A172 (cell line): ENCODE measurements at regions not wholly inside any gene's neighbourhood (a gene's known extent, or its start where the extent isn't known, plus 50 kb on each side); places are given as distances from the start of the nearest gene placed in this dataset.
"Not testable (repeated sequence)": the region's sequence is repeated elsewhere in the genome, so short reads cannot be mapped to it uniquely, and the experiment has no call there.

Experiments
- DNase-seq: peaks from one replicate; pipeline ENCODE4 v3.0.0-alpha.2; 2015; ENCODE audit warnings: low spot score

GRCh38 chr11:37323843-37324242, 725.8 kb upstream of the RAG2 start:
- no peak for DNase-seq

DNA sequence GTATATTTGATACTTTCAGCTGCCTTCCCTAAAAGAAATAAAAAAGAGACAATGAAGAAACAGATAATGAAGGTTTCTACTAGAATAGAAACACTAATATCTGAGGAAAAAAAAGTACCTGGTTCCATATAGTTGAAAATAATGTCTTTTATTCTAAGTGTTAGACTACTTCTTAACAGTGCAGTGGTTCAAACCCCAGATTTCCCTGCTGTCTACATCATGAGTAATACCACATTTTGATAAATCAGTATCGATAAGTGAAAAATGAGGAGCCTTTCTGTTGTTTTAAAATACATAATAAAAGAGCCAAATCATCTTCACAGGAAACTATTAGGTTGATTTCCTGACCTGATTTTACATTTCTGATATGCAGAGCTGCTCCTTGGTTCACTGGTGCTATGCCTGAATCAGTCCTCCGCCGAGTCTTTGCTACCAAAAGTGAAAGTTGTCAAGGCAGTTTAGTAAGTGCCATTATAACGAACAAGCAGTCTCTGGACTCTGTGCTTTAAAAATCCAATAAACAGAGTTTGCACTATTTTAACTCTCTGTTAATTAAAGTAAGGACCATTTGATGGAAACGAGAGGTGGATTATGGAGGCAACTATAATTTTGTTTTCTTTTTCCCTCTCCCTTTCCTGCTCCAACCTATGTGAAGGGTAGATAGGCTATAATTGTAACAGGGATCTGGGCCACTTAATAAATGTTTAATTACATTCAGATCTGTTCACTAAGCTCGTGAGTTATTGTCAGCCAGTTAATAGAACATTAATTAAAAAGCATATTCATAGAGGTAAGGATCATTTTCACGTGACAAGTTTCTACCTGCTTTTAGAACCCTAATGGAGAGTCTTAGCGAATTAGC, 724.5 kb upstream of the RAG2 start:
- no peak for DNase-seq

DNA sequence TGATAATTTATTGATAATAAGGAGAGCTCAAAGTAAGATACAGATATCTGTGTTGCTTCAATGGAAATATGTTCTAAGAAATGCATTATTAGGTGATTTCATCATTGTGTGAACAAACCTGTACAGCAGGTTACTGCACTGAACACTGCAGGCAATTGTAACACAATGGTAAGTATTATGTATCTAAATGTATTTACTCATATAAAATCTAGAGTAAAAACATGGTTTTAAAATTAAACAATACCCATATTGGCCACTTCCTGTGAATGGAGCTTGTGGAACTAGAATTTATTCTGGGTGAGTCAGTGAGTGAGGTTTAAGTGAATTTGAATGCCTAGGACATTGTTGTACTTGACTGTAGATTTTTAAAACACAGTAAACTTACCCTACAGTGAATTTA, 722.9 kb upstream of the RAG2 start:
- no peak for DNase-seq

- DNase-seq, result no peak
Measured at GRCh38 chr11:37317803-37318202, 719.8 kb upstream of the RAG2 start.

DNA sequence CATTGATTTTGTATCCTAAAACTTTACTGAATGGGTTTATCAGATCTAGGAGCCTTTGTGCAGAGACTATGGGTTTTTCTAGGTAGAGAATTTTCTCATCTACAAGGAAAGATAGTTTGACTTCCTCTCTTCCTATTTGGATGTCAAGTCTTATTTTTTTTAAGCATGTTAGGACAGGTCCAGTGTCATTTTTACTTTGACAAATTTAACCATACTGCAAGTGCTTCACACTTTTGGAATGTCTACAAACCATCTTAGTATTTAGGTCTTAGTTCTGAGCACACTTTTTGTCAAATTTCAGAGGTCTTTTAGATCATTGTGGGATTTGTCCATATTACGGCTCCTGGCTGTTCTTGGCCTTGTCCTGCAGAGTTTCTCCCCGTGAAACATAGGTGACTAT, 715.2 kb upstream of the RAG2 start:
- no peak for DNase-seq

DNA sequence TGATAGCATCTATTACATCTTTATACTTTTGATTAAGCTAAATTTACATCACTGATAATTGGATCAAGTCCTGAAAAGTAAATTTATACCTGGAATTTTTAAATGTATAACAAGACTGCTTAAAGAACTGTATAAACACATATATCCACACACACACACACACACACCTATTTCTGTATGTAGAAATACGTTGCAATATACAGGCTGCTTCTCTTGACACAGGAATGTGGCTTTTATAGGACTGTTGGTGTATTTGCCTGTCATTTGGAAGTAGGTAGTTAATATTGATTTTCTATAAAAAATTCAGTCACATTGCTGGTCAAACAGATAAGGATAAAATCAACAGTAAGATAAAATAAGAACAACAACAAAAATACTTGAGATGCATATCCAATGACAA, 708.5 kb upstream of the RAG2 start:
- DNase-seq, result no peak

GRCh38 chr11:37301405-37301804, 703.4 kb upstream of the RAG2 start:
- not testable (repeated sequence) for DNase-seq

GRCh38 chr11:37298173-37298572, 700.1 kb upstream of the RAG2 start:
- DNase-seq, result no peak

- DNase-seq, result no peak
Measured at GRCh38 chr11:37286890-37287289, 688.9 kb upstream of the RAG2 start.

GRCh38 chr11:37282367-37282766, 684.3 kb upstream of the RAG2 start:
- DNase-seq, result no peak

DNA sequence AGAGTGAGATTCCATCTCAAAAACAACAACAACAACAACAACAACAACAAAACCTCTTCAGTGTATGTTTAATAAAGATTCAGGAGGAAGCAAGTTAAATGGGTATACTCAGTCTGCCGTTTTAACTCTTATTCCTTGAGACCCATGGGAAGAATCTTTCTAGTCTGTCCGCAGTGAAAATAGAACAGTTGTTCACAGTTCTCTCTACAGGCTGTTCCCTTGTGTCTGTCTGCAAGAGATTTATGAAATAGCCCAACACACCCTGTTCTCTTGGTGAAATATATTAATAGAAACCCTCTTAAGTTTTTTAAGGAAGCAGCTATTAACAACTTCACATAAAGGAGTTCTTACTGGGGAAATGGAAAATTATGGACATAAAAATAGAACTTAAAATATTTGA, 682.2 kb upstream of the RAG2 start:
- DNase-seq, result no peak

- no peak for DNase-seq
Measured at GRCh38 chr11:37277896-37278465, 679.9 kb upstream of the RAG2 start.

GRCh38 chr11:37264783-37265182, 666.7 kb upstream of the RAG2 start:
- DNase-seq, result no peak

DNA sequence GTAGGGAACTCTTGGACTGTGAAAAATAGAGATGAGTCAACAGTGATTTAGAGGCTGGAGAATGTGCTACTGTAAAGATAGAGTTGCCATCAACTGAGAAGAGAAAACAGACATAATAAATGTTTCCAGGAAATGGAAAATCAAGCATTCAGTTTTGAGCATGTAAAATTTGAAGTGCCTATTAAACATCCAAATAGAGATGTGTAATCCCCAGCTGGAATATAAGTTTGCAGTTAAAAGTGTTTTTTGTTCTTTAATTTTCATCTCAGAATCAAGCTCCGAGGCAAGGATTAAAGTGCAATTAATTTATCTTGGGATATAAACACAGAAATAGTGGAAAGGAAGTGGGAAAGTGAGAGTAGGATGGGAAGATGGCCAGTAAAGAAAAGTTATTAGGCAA, 666.0 kb upstream of the RAG2 start:
- no peak for DNase-seq

DNA sequence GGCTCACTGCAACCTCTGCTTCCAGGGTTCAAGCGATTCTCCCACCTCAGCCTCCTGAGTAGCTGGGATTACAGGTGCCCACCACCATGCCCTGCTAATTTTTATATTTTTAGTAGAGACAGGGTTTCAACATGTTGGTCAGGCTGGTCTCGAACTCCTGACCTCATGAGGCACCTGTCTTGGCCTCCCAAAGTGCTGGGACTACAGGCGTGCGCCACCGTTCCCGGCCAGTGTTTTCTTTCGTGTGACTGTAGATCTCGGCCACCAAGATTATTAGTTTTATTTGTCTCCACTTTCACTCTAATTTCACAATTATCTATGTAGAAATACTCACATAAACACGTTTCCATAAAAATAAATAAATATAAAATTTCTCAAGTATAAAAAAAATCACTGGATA, 665.4 kb upstream of the RAG2 start:
- DNase-seq, result not testable (repeated sequence)

DNA sequence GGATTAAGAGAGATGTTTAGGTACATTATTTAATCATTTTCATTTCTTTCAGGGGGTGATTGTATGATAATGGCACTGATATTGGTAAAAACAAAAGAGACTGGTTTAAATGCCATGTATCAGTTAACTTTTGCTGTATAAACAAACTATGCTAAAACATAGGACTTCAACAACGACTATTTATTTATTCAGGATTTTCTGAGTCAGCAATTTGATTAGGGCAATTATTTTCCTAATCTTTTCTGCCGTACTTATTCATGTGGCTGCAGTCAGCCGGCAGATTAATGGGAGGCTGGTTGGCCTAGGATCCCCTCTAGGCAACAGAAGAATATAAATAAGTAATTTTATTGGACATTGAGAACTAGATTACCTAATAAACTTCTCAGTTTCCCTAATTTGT, 661.7 kb upstream of the RAG2 start:
- DNase-seq, result no peak

- DNase-seq, result no peak
Measured at GRCh38 chr11:37248145-37248544, 650.1 kb upstream of the RAG2 start.

- not testable (repeated sequence) for DNase-seq
Measured at GRCh38 chr11:37246092-37246491, 648.1 kb upstream of the RAG2 start.

GRCh38 chr11:37230865-37231264, 632.8 kb upstream of the RAG2 start:
- no peak for DNase-seq

GRCh38 chr11:37223962-37224361, 625.9 kb upstream of the RAG2 start:
- no peak for DNase-seq

- no peak for DNase-seq
Measured at GRCh38 chr11:37203006-37203405, 605.0 kb upstream of the RAG2 start.

DNA sequence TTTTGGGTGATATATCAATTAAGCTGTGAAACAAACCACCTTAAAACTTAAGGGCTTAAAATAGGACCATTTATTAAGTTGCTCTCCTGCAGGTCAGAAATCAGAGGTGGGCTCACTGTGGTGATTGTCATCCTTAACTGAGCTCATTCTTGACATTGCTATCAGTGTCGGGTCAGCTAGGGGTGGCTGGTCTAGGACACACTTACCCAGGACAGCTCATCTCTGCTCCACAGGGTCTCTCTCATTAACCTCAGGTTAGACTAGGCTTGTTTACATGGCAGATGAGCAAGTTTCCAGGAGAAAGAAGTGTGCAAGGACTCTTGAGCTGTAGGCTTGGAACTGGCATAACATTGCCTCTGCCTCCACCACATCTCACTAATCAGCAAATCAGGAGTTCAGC, 601.0 kb upstream of the RAG2 start:
- no peak for DNase-seq

DNA sequence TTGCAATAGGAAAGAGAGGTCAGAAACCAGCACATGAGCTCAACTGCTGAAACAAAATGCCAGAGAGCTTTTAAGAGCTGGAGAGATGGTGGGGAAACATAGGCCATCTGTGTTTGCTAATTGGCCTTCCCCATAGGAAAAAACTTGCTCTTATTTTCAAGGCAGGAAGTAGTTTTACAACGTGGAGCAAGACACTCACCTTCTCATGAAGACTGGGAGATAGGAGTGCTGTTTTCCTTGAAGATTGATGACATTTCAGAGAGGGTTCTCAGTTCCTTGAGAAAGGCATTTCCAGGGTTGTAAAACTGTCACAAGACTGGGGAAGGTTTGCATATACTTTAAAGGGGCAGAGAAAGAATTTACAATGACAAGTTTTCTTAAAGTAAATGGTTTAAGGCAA, 586.3 kb upstream of the RAG2 start:
- DNase-seq, result no peak

GRCh38 chr11:37182031-37182430, 584.0 kb upstream of the RAG2 start:
- DNase-seq, result no peak
